HEK293 (cell line): ENCODE measurements at regions not wholly inside any gene's neighbourhood (a gene's known extent, or its start where the extent isn't known, plus 50 kb on each side); places are given as distances from the start of the nearest gene placed in this dataset.

Source experiments
- CTCF ChIA-PET: fragments of 350-600 bp; formaldehyde crosslinking; extraction: SDS; loops from one replicate; lab custom pipeline; 2021; ENCODE audit warnings: antibody characterized with exemption; lab: Yijun Ruan, JAX
- POLR2A ChIA-PET: fragments of 300-600 bp; formaldehyde crosslinking; extraction: SDS; loops from one replicate; lab custom pipeline; 2020; ENCODE audit warnings: antibody characterized with exemption, inconsistent platforms; lab: Yijun Ruan, JAX
- H3K27ac ChIP-seq: fragments of 200-500 bp; sonication (Bioruptor generic); 2 replicates; pipeline ENCODE4 v1.5.1; 2014; ENCODE audit warnings: low read depth, low read length, control low read depth, inconsistent platforms; ENCODE audit errors: extremely low read depth
- H3K36me3 ChIP-seq, 2 experiments: fragments of 200-500 bp in 1 of 2; sonication (Bioruptor generic) in 1 of 2; 1 replicate in 1 of 2; 2 replicates in 1 of 2; pipeline ENCODE4 v1.5.1; 2014 to 2017; ENCODE audit warnings: inconsistent platforms in 2 of 2, low read length in 2 of 2; ENCODE audit not compliant: control insufficient read depth in 2 of 2, insufficient read depth in 1 of 2
- H3K4me1 ChIP-seq: fragments of 200-500 bp; sonication (Bioruptor generic); 2 replicates; pipeline ENCODE4 v1.5.1; 2014; ENCODE audit warnings: mild to moderate bottlenecking, low read length, inconsistent platforms; ENCODE audit not compliant: control insufficient read depth, insufficient read depth
- H3K4me3 ChIP-seq: 2 replicates; pipeline ENCODE4 v1.5.1; 2011; ENCODE audit warnings: low read depth, mild to moderate bottlenecking, control low read depth, low read length, moderate library complexity
- H3K9me3 ChIP-seq: fragments of 200-500 bp; sonication (Bioruptor generic); 2 replicates; pipeline ENCODE4 v1.5.1; 2014; ENCODE audit warnings: low read depth, low read length, inconsistent platforms; ENCODE audit not compliant: control insufficient read depth, insufficient read depth
- BCL11A ChIP-seq: fragments of 450-650 bp; formaldehyde crosslinking; IDR thresholded peaks from 2 replicates; pipeline ENCODE4 v1.5.1; 2016; ENCODE audit warnings: low read depth, missing biosample characterization, missing genetic modification characterization
- HOXC10 ChIP-seq: sonication (generic); formaldehyde crosslinking; IDR thresholded peaks from 2 replicates; pipeline ENCODE4 v1.8.1; 2023; ENCODE audit warnings: mild to moderate bottlenecking, missing genetic modification reagents
- IKZF3 ChIP-seq: fragments of 450-650 bp; IDR thresholded peaks from 2 replicates; pipeline ENCODE4 v1.5.0; 2018; ENCODE audit warnings: missing biosample characterization, mild to moderate bottlenecking, missing genetic modification characterization, moderate library complexity
- KLF10 ChIP-seq: fragments of 450-650 bp; IDR thresholded peaks from 2 replicates; pipeline ENCODE4 v1.5.1; 2018; ENCODE audit warnings: missing biosample characterization, mild to moderate bottlenecking, missing genetic modification characterization
- OSR2 ChIP-seq: fragments of 450-650 bp; formaldehyde crosslinking; IDR thresholded peaks from 2 replicates; pipeline ENCODE4 v1.5.1; 2016; ENCODE audit warnings: missing biosample characterization, missing genetic modification characterization
- SP7 ChIP-seq: fragments of 450-650 bp; formaldehyde crosslinking; IDR thresholded peaks from 2 replicates; pipeline ENCODE4 v1.5.1; 2016; ENCODE audit warnings: missing biosample characterization, missing genetic modification characterization
- YY1 ChIP-seq: fragments of 450-650 bp; formaldehyde crosslinking; IDR thresholded peaks from 2 replicates; pipeline ENCODE4 v1.5.1; 2018; ENCODE audit warnings: missing biosample characterization, missing genetic modification characterization
- ZBTB21 ChIP-seq: fragments of 450-650 bp; formaldehyde crosslinking; IDR thresholded peaks from 2 replicates; pipeline ENCODE4 v1.5.1; 2017; ENCODE audit warnings: missing biosample characterization, missing genetic modification characterization
- ZBTB7A ChIP-seq: fragments of 450-650 bp; formaldehyde crosslinking; IDR thresholded peaks from 2 replicates; pipeline ENCODE4 v1.5.1; 2016; ENCODE audit warnings: low read depth, missing biosample characterization, missing genetic modification characterization
- ZNF132 ChIP-seq: fragments of 450-650 bp; formaldehyde crosslinking; IDR thresholded peaks from 2 replicates; pipeline ENCODE4 v1.5.1; 2017; ENCODE audit warnings: missing biosample characterization, missing genetic modification characterization, borderline replicate concordance
- ZNF140 ChIP-seq: fragments of 450-650 bp; formaldehyde crosslinking; IDR thresholded peaks from 2 replicates; pipeline ENCODE4 v1.5.1; 2016; ENCODE audit warnings: missing biosample characterization, missing genetic modification characterization
- ZNF366 ChIP-seq: fragments of 450-650 bp; formaldehyde crosslinking; conservative IDR thresholded peaks from 2 replicates; pipeline ENCODE4 v1.5.1; 2016; ENCODE audit warnings: missing biosample characterization, missing genetic modification characterization
- ZNF654 ChIP-seq: fragments of 450-650 bp; formaldehyde crosslinking; IDR thresholded peaks from 2 replicates; pipeline ENCODE4 v1.5.1; 2016; ENCODE audit warnings: low read depth, missing biosample characterization, missing genetic modification characterization
- ZNF677 ChIP-seq: fragments of 450-650 bp; IDR thresholded peaks from 2 replicates; pipeline ENCODE4 v1.5.0; 2018; ENCODE audit warnings: missing biosample characterization, mild to moderate bottlenecking, missing genetic modification characterization, moderate library complexity
- TF ChIP-seq, protein P1 (sequence below): fragments of 450-650 bp; formaldehyde crosslinking; IDR thresholded peaks from 2 replicates; pipeline ENCODE4 v1.5.1; 2016; ENCODE audit warnings: missing biosample characterization, missing genetic modification characterization
- TF ChIP-seq, protein P2 (sequence below): fragments of 450-650 bp; formaldehyde crosslinking; IDR thresholded peaks from 2 replicates; pipeline ENCODE4 v1.5.1; 2017; ENCODE audit warnings: missing biosample characterization, missing genetic modification characterization
- TF ChIP-seq, protein P3 (sequence below): fragments of 450-650 bp; formaldehyde crosslinking; IDR thresholded peaks from 2 replicates; pipeline ENCODE4 v1.5.1; 2017; ENCODE audit warnings: missing biosample characterization, missing genetic modification characterization
- TF ChIP-seq, protein P4 (sequence below): fragments of 450-650 bp; formaldehyde crosslinking; IDR thresholded peaks from 2 replicates; pipeline ENCODE4 v1.5.1; 2016; ENCODE audit warnings: missing biosample characterization, missing genetic modification characterization
- TF ChIP-seq, protein P5 (sequence below): fragments of 450-650 bp; formaldehyde crosslinking; IDR thresholded peaks from 2 replicates; pipeline ENCODE4 v1.5.1; 2016; ENCODE audit warnings: missing biosample characterization, missing genetic modification characterization

DNA sequence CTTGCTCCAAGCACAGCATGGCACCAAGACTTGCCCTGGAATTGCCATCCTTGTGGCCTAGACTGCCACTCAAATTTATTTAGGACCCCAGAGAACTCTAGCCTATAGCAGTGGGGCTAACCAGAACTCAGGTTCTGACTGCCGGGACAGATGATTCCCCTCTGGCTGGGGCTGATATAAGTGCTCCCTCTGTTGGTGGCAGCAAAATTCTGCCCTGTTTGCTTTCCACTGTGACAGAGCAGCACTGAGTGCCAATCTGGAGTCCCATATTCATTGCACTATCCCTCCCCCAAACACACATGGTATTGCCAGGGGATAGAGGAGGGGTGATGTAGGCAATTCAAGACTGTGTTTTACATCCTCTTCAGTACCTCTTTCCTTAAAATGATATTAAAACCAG is 1081.9 kb downstream of the FAT4 start:
- no peak for TF ChIP-seq ZBTB7A (tag by site-specific recombination)
- TF ChIP-seq YY1 (tag by site-specific recombination), result no peak
- Histone ChIP-seq H3K27ac (no peak overlapping the region), H3K4me1 (no peaks in the 10 kb centered on the region), H3K9me3 (no peaks in the 10 kb centered on the region), H3K4me3 (no peak overlapping the region), H3K36me3 (no peaks in the 10 kb centered on the region)
- CTCF ChIA-PET, result interaction anchor here (0.6 kb wide), 1 partner anchor 7 kb away, joined by 3 read pairs; no protein-coding TSS in a partner anchor
- POLR2A ChIA-PET, result no interaction called here

DNA sequence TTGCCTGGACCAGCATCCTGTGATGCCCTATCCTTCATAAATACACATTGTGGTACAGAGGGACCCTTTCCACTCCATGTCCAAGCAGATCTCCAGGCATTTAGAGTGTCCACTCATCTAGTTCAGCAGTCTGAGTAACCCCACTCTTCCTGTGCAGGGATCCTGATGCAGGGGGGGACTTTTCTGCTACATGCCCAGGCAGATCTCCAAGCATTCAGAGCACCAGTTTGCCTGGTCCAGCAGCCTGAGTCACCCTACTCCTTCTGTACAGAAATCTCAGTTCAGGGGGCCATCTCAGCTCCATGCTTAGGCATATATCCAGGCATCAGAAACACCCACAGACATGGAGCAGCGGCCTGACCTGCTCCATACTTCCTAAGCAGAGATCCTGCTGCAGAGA is 1089.8 kb downstream of the FAT4 start:
- ChIA-PET POLR2A (no interaction called here), CTCF (interaction anchor here (0.8 kb wide), 1 partner anchor 8 kb away, joined by 3 read pairs; no protein-coding TSS in a partner anchor)
- H3K27ac ChIP-seq, result no peak overlapping the region
- H3K4me1 ChIP-seq, result no peaks in the 10 kb centered on the region
- TF ChIP-seq KLF10 (tag by site-specific recombination) (no peak), ZNF366 (tag by site-specific recombination) (no peak), HOXC10 (no peak)
- no peaks in the 10 kb centered on the region for H3K36me3 ChIP-seq
- no peak overlapping the region for H3K4me3 ChIP-seq
- H3K9me3 ChIP-seq, result no peaks in the 10 kb centered on the region

DNA sequence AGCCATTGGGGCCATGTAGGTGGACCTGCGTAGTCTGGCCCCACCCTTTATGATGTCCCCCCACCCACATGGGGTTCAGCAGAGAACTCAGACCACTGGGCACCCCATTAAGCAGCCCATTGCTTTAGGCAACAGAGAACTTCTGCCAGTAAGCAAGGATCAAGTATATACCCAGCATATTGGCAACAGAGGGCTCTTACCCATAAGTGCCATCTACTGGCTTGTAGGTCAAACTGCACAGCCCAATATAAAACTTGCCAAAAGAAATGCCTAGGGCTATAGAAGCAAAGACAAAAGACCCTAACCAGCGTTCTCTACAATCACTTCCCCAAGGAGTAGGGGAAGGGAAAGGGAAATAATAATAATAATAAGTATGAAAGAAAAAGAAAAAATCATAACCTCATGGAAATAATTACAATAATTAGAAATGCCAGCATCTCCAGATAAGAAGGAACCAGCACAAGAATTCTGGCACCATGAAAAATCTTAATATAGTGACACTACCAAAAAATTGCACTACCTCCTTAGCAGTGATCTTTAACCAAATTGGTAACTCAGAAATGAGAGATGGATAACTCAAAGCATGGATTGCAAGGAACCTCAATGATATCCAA is 1090.7 kb downstream of the FAT4 start:
- H3K4me1 ChIP-seq, result no peaks in the 10 kb centered on the region
- CTCF ChIA-PET, result no interaction called here
- no peak overlapping the region for H3K27ac ChIP-seq
- TF ChIP-seq ZNF654 (tag by site-specific recombination), result peak; percentile 28; the same call in 1 of the 2 replicates
- no peak for TF ChIP-seq ZNF677 (tag by site-specific recombination)
- POLR2A ChIA-PET, result no interaction called here
- no peaks in the 10 kb centered on the region for H3K9me3 ChIP-seq
- H3K36me3 ChIP-seq, result no peaks in the 10 kb centered on the region
- no peak overlapping the region for H3K4me3 ChIP-seq

DNA sequence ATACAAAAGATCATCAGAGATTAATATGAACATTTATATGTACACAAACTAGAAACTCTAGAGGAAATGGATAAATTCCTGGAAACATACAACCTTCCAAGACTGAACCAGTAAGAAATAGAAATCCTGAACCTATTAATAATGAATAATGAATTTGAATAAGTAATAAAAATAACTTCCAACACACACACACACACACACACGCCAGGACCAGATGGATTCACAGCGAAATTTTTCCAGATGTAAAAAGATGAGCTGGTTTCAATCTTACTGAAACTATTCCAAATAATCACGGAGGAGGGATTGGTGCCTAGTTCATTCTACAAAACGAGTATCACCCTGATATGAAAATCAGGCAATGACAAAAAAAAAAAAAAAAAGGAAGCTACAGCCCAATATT is 1095.0 kb downstream of the FAT4 start:
- H3K36me3 ChIP-seq, result no peaks in the 10 kb centered on the region
- ChIA-PET CTCF (no interaction called here), POLR2A (no interaction called here)
- no peaks in the 10 kb centered on the region for H3K9me3 ChIP-seq
- H3K27ac ChIP-seq, result no peak overlapping the region
- H3K4me3 ChIP-seq, result no peak overlapping the region
- H3K4me1 ChIP-seq, result no peaks in the 10 kb centered on the region
- no peak for TF ChIP-seq BCL11A
- TF ChIP-seq, protein P1, sequence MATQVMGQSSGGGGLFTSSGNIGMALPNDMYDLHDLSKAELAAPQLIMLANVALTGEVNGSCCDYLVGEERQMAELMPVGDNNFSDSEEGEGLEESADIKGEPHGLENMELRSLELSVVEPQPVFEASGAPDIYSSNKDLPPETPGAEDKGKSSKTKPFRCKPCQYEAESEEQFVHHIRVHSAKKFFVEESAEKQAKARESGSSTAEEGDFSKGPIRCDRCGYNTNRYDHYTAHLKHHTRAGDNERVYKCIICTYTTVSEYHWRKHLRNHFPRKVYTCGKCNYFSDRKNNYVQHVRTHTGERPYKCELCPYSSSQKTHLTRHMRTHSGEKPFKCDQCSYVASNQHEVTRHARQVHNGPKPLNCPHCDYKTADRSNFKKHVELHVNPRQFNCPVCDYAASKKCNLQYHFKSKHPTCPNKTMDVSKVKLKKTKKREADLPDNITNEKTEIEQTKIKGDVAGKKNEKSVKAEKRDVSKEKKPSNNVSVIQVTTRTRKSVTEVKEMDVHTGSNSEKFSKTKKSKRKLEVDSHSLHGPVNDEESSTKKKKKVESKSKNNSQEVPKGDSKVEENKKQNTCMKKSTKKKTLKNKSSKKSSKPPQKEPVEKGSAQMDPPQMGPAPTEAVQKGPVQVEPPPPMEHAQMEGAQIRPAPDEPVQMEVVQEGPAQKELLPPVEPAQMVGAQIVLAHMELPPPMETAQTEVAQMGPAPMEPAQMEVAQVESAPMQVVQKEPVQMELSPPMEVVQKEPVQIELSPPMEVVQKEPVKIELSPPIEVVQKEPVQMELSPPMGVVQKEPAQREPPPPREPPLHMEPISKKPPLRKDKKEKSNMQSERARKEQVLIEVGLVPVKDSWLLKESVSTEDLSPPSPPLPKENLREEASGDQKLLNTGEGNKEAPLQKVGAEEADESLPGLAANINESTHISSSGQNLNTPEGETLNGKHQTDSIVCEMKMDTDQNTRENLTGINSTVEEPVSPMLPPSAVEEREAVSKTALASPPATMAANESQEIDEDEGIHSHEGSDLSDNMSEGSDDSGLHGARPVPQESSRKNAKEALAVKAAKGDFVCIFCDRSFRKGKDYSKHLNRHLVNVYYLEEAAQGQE (tag by site-specific recombination), result no peak
- no peak for TF ChIP-seq SP7
- TF ChIP-seq, protein P2, sequence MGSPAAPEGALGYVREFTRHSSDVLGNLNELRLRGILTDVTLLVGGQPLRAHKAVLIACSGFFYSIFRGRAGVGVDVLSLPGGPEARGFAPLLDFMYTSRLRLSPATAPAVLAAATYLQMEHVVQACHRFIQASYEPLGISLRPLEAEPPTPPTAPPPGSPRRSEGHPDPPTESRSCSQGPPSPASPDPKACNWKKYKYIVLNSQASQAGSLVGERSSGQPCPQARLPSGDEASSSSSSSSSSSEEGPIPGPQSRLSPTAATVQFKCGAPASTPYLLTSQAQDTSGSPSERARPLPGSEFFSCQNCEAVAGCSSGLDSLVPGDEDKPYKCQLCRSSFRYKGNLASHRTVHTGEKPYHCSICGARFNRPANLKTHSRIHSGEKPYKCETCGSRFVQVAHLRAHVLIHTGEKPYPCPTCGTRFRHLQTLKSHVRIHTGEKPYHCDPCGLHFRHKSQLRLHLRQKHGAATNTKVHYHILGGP, result no peak
- TF ChIP-seq, protein P3, sequence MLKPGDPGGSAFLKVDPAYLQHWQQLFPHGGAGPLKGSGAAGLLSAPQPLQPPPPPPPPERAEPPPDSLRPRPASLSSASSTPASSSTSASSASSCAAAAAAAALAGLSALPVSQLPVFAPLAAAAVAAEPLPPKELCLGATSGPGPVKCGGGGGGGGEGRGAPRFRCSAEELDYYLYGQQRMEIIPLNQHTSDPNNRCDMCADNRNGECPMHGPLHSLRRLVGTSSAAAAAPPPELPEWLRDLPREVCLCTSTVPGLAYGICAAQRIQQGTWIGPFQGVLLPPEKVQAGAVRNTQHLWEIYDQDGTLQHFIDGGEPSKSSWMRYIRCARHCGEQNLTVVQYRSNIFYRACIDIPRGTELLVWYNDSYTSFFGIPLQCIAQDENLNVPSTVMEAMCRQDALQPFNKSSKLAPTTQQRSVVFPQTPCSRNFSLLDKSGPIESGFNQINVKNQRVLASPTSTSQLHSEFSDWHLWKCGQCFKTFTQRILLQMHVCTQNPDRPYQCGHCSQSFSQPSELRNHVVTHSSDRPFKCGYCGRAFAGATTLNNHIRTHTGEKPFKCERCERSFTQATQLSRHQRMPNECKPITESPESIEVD (tag by site-specific recombination), result no peak
- no peak for TF ChIP-seq IKZF3 (tag by site-specific recombination)
- TF ChIP-seq, protein P4, sequence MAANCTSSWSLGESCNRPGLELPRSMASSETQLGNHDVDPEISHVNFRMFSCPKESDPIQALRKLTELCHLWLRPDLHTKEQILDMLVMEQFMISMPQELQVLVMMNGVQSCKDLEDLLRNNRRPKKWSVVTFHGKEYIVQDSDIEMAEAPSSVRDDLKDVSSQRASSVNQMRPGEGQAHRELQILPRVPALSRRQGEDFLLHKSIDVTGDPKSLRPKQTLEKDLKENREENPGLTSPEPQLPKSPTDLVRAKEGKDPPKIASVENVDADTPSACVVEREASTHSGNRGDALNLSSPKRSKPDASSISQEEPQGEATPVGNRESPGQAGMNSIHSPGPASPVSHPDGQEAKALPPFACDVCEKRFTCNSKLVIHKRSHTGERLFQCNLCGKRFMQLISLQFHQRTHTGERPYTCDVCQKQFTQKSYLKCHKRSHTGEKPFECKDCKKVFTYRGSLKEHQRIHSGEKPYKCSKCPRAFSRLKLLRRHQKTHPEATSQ, result no peak
- TF ChIP-seq, protein P5, sequence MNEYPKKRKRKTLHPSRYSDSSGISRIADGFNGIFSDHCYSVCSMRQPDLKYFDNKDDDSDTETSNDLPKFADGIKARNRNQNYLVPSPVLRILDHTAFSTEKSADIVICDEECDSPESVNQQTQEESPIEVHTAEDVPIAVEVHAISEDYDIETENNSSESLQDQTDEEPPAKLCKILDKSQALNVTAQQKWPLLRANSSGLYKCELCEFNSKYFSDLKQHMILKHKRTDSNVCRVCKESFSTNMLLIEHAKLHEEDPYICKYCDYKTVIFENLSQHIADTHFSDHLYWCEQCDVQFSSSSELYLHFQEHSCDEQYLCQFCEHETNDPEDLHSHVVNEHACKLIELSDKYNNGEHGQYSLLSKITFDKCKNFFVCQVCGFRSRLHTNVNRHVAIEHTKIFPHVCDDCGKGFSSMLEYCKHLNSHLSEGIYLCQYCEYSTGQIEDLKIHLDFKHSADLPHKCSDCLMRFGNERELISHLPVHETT (tag by site-specific recombination), result no peak
- TF ChIP-seq OSR2 (tag by site-specific recombination), result no peak
- TF ChIP-seq ZNF140 (tag by site-specific recombination), result no peak
- no peak for TF ChIP-seq ZNF132 (tag by site-specific recombination)
- TF ChIP-seq ZBTB21, result no peak
